SK-N-SH (cell line): ENCODE measurements at regions not wholly inside any gene's neighbourhood (a gene's known extent, or its start where the extent isn't known, plus 50 kb on each side); places are given as distances from the start of the nearest gene placed in this dataset.
"Not testable (repeated sequence)": the region's sequence is repeated elsewhere in the genome, so short reads cannot be mapped to it uniquely, and the experiment has no call there.

Experiments
- CTCF ChIP-seq: fragments of 200-600 bp; sonication (generic); IDR thresholded peaks from 2 replicates; pipeline ENCODE4 v1.6.1; 2017; ENCODE audit warnings: antibody characterized with exemption, mild to moderate bottlenecking, moderate library complexity
- EZH2phosphoT487 ChIP-seq: fragments of 200-600 bp; sonication (generic); IDR thresholded peaks from 2 replicates; pipeline ENCODE4 v1.6.1; 2017; ENCODE audit warnings: low read depth, mixed run types, mild to moderate bottlenecking, antibody characterized with exemption, moderate library complexity, borderline replicate concordance
- MXI1 ChIP-seq: IDR thresholded peaks from 2 replicates; pipeline ENCODE4 v1.6.1; 2012; ENCODE audit warnings: mild to moderate bottlenecking, low read depth, low read length, improper control_type of control experiment
- USF2 ChIP-seq: fragments of 150-350 bp; IDR thresholded peaks from 2 replicates; pipeline ENCODE4 v1.6.1; 2017; ENCODE audit warnings: antibody characterized with exemption, low read length, low read depth, borderline replicate concordance

- TF ChIP-seq MXI1, USF2, EZH2phosphoT487, CTCF: not testable (repeated sequence)
Observed at GRCh38 chr21:18752894-18753293, 349.3 kb upstream of the TMPRSS15 start.
